ENCODE measurements at regions not wholly inside any gene's neighbourhood (a gene's known extent, or its start where the extent isn't known, plus 50 kb on each side); places are given as distances from the start of the nearest gene placed in this dataset.

DNA sequence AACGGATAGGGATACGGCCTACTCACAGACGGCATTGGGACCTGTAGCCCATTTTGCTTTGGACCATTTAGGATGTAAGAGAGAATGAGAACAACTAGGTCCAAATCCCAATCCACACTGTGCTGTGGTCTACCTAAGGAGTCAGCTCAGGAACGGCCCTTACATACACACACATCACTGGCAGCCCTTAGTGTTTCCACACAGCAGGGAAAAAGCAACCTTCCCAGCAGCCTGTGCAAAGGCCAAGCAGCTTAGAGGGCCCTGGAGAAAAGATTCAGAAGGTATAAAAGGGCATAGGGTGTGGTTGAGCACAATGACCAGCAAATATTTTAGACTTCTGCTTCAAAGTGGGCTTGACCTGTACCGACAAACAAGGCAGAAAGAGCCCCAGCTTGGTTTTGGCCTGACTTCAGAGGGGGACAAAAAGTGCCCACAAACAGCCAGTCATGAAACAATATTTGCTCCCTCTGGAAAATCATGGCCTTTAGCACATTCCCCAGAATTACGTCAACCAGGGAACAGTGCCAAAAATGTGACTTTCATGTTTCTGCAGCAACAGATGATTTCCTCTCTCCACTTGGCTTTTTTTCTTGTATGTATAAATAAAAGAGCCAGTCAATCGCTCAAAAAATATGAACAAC, 359.5 kb upstream of the FGF16 start (continued):
- TF ChIP-seq, protein P1, sequence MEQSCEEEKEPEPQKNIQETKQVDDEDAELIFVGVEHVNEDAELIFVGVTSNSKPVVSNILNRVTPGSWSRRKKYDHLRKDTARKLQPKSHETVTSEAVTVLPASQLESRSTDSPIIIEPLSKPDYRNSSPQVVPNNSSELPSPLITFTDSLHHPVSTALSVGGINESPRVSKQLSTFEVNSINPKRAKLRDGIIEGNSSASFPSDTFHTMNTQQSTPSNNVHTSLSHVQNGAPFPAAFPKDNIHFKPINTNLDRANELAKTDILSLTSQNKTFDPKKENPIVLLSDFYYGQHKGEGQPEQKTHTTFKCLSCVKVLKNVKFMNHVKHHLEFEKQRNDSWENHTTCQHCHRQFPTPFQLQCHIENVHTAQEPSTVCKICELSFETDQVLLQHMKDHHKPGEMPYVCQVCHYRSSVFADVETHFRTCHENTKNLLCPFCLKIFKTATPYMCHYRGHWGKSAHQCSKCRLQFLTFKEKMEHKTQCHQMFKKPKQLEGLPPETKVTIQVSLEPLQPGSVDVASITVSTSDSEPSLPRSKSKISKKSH (CRISPR knock-in tag; IDR thresholded peaks at IDR 0.05; ENCODE audit: borderline replicate concordance): no peak
- TF ChIP-seq SALL1 (CRISPR knock-in tag; IDR thresholded peaks at IDR 0.05): 0 out of 2 replicates have a peak, but pooled peaks have one; percentile 13
- no peak for TF ChIP-seq IRF1 (CRISPR knock-in tag; IDR thresholded peaks at IDR 0.05; ENCODE audit: low read depth)
- no peak for TF ChIP-seq CAMTA2 (CRISPR knock-in tag; IDR thresholded peaks at IDR 0.05; ENCODE audit: borderline replicate concordance)
- TF ChIP-seq ZNF629 (CRISPR knock-in tag; conservative IDR thresholded peaks at IDR 0.05): no peak
- TF ChIP-seq MNT (IDR thresholded peaks at IDR 0.05): no peak
- TF ChIP-seq, protein P2, sequence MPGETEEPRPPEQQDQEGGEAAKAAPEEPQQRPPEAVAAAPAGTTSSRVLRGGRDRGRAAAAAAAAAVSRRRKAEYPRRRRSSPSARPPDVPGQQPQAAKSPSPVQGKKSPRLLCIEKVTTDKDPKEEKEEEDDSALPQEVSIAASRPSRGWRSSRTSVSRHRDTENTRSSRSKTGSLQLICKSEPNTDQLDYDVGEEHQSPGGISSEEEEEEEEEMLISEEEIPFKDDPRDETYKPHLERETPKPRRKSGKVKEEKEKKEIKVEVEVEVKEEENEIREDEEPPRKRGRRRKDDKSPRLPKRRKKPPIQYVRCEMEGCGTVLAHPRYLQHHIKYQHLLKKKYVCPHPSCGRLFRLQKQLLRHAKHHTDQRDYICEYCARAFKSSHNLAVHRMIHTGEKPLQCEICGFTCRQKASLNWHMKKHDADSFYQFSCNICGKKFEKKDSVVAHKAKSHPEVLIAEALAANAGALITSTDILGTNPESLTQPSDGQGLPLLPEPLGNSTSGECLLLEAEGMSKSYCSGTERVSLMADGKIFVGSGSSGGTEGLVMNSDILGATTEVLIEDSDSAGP (CRISPR knock-in tag; IDR thresholded peaks at IDR 0.05; ENCODE audit: borderline replicate concordance): no peak
- no peak for TF ChIP-seq ZBTB34 (CRISPR knock-in tag; IDR thresholded peaks at IDR 0.05)
- TF ChIP-seq ZNF10 (CRISPR knock-in tag; IDR thresholded peaks at IDR 0.05; ENCODE audit: borderline replicate concordance, low read depth): no peak
- peak; percentile 47; the same call in 1 of the 2 replicates for TF ChIP-seq PHF21A (CRISPR knock-in tag; IDR thresholded peaks at IDR 0.05)
- TF ChIP-seq ZNF296 (CRISPR knock-in tag; conservative IDR thresholded peaks at IDR 0.05): no peak
- TF ChIP-seq ATF7 (IDR thresholded peaks at IDR 0.05): peak; percentile 27; the same call in 1 of the 2 replicates
- no peak; the same call in 1 of the 2 replicates for TF ChIP-seq ATF7 (CRISPR knock-in tag; IDR thresholded peaks at IDR 0.05)
- TF ChIP-seq ZNF20 (CRISPR knock-in tag; IDR thresholded peaks at IDR 0.05): no peak
- no peak for TF ChIP-seq PCBP1 (IDR thresholded peaks at IDR 0.05; ENCODE audit: borderline replicate concordance, low read depth, low read length)
- no peak for TF ChIP-seq ZNF589 (CRISPR knock-in tag; conservative IDR thresholded peaks at IDR 0.05)
- TF ChIP-seq EHMT2 (IDR thresholded peaks at IDR 0.05; ENCODE audit: borderline replicate concordance, low read depth, low read length): no peak
- TF ChIP-seq ZBTB49 (CRISPR knock-in tag; IDR thresholded peaks at IDR 0.05; ENCODE audit: borderline replicate concordance): no peak
- no peak for TF ChIP-seq SOX13 (IDR thresholded peaks at IDR 0.05)
- TF ChIP-seq SOX13 (CRISPR knock-in tag; conservative IDR thresholded peaks at IDR 0.05 in 1 of 2, IDR thresholded peaks at IDR 0.05 in 1 of 2): peak in 1 of 2 experiments; percentile 79; a peak in 2 of 4 replicates
